OCI-LY7 (cell line): ENCODE measurements at regions not wholly inside any gene's neighbourhood (a gene's known extent, or its start where the extent isn't known, plus 50 kb on each side); places are given as distances from the start of the nearest gene placed in this dataset.

ENCODE experiments used
- BruUV-seq: library from RNA; stranded (reverse); fragments of 400-500 nt; replicated peaks from 2 replicates; lab custom pipeline; 2021; lab: Mats Ljungman, UMichigan
- CTCF ChIA-PET: fragments of 300-600 bp; sonication (Branson Sonifier 250); formaldehyde crosslinking; loops from one replicate; lab custom pipeline; 2022; ENCODE audit warnings: antibody characterized with exemption; ENCODE audit not compliant: unreplicated experiment; lab: Charles Lee
- POLR2A ChIA-PET: fragments of 300-600 bp; sonication (Branson Sonifier 250); formaldehyde crosslinking; loops from one replicate; lab custom pipeline; 2022; ENCODE audit warnings: antibody characterized with exemption; lab: Charles Lee
- DNase-seq: peaks from one replicate; pipeline ENCODE4 v3.0.0-alpha.2; 2015; ENCODE audit warnings: low spot score
- H2AFZ ChIP-seq: fragments of 200-600 bp; sonication (generic), shearing (Covaris generic); 2 replicates; pipeline ENCODE4 v1.6.1; 2014; ENCODE audit warnings: mild to moderate bottlenecking, antibody characterized with exemption, low read length, moderate library complexity
- H3K27ac ChIP-seq: fragments of 200-600 bp; sonication (generic); 2 replicates; pipeline ENCODE4 v1.5.1; 2014; ENCODE audit warnings: mixed run types, low read depth, mild to moderate bottlenecking, moderate library complexity, low read length, inconsistent platforms; ENCODE audit not compliant: poor library complexity, severe bottlenecking
- H3K36me3 ChIP-seq: fragments of 200-600 bp; sonication (generic); 2 replicates; pipeline ENCODE4 v1.6.1; 2014; ENCODE audit warnings: mild to moderate bottlenecking, antibody characterized with exemption, low read length, moderate library complexity, mixed read lengths; ENCODE audit not compliant: insufficient read depth
- H3K4me1 ChIP-seq: fragments of 200-600 bp; sonication (generic); 2 replicates; pipeline ENCODE4 v1.5.1; 2014; ENCODE audit warnings: mild to moderate bottlenecking, low read length; ENCODE audit not compliant: insufficient read depth, poor library complexity, severe bottlenecking
- H3K4me2 ChIP-seq: fragments of 200-600 bp; sonication (generic); 2 replicates; pipeline ENCODE4 v1.6.1; 2014; ENCODE audit warnings: mild to moderate bottlenecking, low read length
- H3K4me3 ChIP-seq: fragments of 200-600 bp; sonication (generic); 2 replicates; pipeline ENCODE4 v1.5.1; 2014; ENCODE audit warnings: mild to moderate bottlenecking, low read depth, low read length; ENCODE audit not compliant: poor library complexity, severe bottlenecking
- H3K79me2 ChIP-seq: fragments of 200-600 bp; sonication (generic); 2 replicates; pipeline ENCODE4 v1.6.1; 2016; ENCODE audit warnings: low read depth, mild to moderate bottlenecking, low read length, moderate library complexity, mixed read lengths; ENCODE audit not compliant: insufficient read depth
- H3K9me2 ChIP-seq: fragments of 200-600 bp; sonication (generic); 2 replicates; pipeline ENCODE4 v1.6.1; 2016; ENCODE audit warnings: mild to moderate bottlenecking, low read length, mixed read lengths; ENCODE audit not compliant: insufficient read depth
- H3K9me3 ChIP-seq: fragments of 200-600 bp; sonication (generic); 2 replicates; pipeline ENCODE4 v1.6.1; 2014; ENCODE audit warnings: mild to moderate bottlenecking, mixed run types, low read length, mixed read lengths
- H4K20me1 ChIP-seq: fragments of 200-600 bp; sonication (generic); 2 replicates; pipeline ENCODE4 v1.6.1; 2014; ENCODE audit warnings: mild to moderate bottlenecking, antibody characterized with exemption, low read length, moderate library complexity, mixed read lengths; ENCODE audit not compliant: insufficient read depth
- EZH2phosphoT487 ChIP-seq: fragments of 200-600 bp; sonication (generic); IDR thresholded peaks from 2 replicates; pipeline ENCODE4 v1.6.1; 2018; ENCODE audit warnings: low read depth, borderline replicate concordance, mild to moderate bottlenecking, mixed run types, antibody characterized with exemption, low read length, moderate library complexity, mixed read lengths
- intact Hi-C: fragments of 100-400 bp; cut with micrococcal nuclease; formaldehyde crosslinking; loops from one replicate; pipeline ENCODE4 v1.10.0; 2022; ENCODE audit not compliant: unreplicated experiment
- TF ChIP-seq, protein P1 (sequence below): fragments of 200-600 bp; sonication (generic); conservative IDR thresholded peaks from 2 replicates; pipeline ENCODE4 v1.5.1; 2014; ENCODE audit warnings: mild to moderate bottlenecking, antibody characterized with exemption, low read length, moderate library complexity, mixed read lengths

DNA sequence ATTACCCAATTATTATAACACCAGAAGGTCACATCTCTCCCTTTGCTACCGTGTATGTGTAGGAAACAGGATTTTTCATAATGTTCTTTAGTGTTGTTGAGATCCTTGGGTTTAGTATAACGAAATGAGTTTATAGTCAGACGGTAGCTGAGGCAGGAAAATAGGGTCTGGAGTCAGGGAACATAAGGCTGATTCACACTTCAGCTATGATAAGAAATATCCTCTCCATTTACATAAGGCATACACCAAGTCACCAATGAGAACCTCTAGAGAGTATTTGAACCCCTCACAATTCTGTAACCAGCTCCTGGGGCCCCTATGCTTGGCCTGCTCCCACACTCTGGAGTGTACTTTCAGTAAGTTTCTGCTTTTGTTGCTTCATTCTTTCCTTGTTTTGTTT lies 58.9 kb upstream of the ANKH start:
- Histone ChIP-seq H2AFZ (no peak overlapping the region), H3K79me2 (no peaks in the 10 kb centered on the region), H4K20me1 (no peaks in the 10 kb centered on the region), H3K9me3 (no peaks in the 10 kb centered on the region), H3K4me1 (no peaks in the 10 kb centered on the region), H3K36me3 (no peaks in the 10 kb centered on the region), H3K27ac (no peak overlapping the region), H3K4me3 (no peak overlapping the region), H3K4me2 (no peak overlapping the region), H3K9me2 (no peaks in the 10 kb centered on the region)
- POLR2A ChIA-PET, result interaction anchor here (0.7 to 1.0 kb wide), 3 partner anchors 8 to 1038 kb away, joined by 3 read pairs; no protein-coding TSS in a partner anchor
- CTCF ChIA-PET, result no interaction called here
- no peak for DNase-seq
- intact Hi-C loops, result no loop called here
- TF ChIP-seq EZH2phosphoT487, result no peak
- TF ChIP-seq, protein P1, sequence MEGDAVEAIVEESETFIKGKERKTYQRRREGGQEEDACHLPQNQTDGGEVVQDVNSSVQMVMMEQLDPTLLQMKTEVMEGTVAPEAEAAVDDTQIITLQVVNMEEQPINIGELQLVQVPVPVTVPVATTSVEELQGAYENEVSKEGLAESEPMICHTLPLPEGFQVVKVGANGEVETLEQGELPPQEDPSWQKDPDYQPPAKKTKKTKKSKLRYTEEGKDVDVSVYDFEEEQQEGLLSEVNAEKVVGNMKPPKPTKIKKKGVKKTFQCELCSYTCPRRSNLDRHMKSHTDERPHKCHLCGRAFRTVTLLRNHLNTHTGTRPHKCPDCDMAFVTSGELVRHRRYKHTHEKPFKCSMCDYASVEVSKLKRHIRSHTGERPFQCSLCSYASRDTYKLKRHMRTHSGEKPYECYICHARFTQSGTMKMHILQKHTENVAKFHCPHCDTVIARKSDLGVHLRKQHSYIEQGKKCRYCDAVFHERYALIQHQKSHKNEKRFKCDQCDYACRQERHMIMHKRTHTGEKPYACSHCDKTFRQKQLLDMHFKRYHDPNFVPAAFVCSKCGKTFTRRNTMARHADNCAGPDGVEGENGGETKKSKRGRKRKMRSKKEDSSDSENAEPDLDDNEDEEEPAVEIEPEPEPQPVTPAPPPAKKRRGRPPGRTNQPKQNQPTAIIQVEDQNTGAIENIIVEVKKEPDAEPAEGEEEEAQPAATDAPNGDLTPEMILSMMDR, result no peak
- no TSS peak for BruUV-seq

DNA sequence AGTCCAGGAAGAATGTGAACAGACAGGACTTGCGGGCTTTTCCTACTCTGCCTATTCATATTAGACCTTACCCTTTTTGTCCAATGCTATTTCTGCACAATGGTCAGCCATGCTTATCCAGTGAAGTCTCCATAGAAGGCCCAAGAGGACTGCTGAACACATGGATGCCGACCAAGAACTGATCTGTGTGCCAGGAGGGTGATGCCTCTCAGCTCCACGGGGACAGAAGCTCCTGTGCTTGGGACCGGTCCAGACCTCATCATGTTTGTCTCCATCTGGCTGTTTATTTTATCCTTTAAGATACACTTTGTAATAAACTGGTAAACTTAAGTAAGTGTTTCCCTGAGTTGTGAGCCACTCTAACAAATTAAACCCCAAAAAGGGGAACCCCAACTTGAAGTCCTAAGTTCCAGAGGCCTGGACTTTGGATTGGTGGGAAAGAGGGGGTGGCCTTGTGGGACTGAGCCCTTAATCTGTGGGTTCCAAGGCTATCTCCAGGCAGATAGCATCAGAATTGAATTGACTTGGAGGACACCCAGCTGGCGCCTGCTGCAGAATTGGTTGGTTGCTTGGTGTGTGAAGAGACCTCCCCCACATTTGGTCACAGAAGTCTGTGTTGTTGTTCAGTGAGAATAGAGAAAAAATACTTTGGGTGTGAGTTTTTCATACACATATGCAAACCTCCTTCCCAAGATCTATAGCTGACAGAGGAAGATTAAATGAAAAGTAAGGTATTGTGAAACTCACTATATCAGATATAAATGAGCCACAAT lies 57.9 kb upstream of the ANKH start:
- intact Hi-C loops, result no loop called here

DNA sequence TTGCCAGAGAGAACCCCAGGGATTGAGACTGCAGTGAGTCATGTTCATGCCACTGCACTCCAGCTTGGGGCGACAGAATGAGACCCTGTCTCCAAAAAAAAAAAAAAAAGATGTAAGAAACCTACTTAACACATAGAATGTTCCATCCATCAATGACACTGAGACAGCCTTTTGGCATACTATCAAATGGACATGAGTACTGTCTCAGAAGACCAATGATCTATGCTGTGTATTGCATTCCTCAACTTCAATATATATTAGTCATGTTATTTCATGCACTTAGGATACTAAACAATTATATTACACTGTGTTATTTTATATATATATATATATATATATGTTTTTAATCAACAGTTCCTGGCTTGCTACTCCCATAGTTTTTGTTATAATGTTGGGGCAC lies 57.1 kb upstream of the ANKH start:
- TF ChIP-seq EZH2phosphoT487, result no peak
- TF ChIP-seq, protein P1, result no peak
- intact Hi-C loops, result no loop called here
- no TSS peak for BruUV-seq

More for the DNA sequence above, 57.9 kb upstream of the ANKH start:
- BruUV-seq, result no TSS peak
- no peaks in the 10 kb centered on the region for H3K4me1 ChIP-seq
- no peaks in the 10 kb centered on the region for H3K9me3 ChIP-seq
- ChIA-PET CTCF (no interaction called here), POLR2A (no interaction called here)
- no peaks in the 10 kb centered on the region for H3K79me2 ChIP-seq
- H2AFZ ChIP-seq, result no peak overlapping the region
- no peaks in the 10 kb centered on the region for H3K36me3 ChIP-seq
- H4K20me1 ChIP-seq, result no peaks in the 10 kb centered on the region
- no peak for DNase-seq
- H3K4me3 ChIP-seq, result no peak overlapping the region
- H3K4me2 ChIP-seq, result no peak overlapping the region
- no peaks in the 10 kb centered on the region for H3K9me2 ChIP-seq
- no peak overlapping the region for H3K27ac ChIP-seq
- TF ChIP-seq, protein P1, result no peak
- TF ChIP-seq EZH2phosphoT487, result no peak

More for the DNA sequence above, 57.1 kb upstream of the ANKH start:
- Histone ChIP-seq H3K79me2 (no peaks in the 10 kb centered on the region), H3K4me2 (no peak overlapping the region), H3K27ac (no peak overlapping the region), H3K9me3 (no peaks in the 10 kb centered on the region), H4K20me1 (no peaks in the 10 kb centered on the region), H3K9me2 (no peaks in the 10 kb centered on the region), H2AFZ (no peak overlapping the region), H3K4me3 (no peak overlapping the region), H3K36me3 (no peaks in the 10 kb centered on the region), H3K4me1 (no peaks in the 10 kb centered on the region)
- DNase-seq, result no peak
- ChIA-PET POLR2A (no interaction called here), CTCF (no interaction called here)
